ENCODE measurements at regions not wholly inside any gene's neighbourhood (a gene's known extent, or its start where the extent isn't known, plus 50 kb on each side); places are given as distances from the start of the nearest gene placed in this dataset.
"Not testable (repeated sequence)": the region's sequence is repeated elsewhere in the genome, so short reads cannot be mapped to it uniquely, and the experiment has no call there.

DNA sequence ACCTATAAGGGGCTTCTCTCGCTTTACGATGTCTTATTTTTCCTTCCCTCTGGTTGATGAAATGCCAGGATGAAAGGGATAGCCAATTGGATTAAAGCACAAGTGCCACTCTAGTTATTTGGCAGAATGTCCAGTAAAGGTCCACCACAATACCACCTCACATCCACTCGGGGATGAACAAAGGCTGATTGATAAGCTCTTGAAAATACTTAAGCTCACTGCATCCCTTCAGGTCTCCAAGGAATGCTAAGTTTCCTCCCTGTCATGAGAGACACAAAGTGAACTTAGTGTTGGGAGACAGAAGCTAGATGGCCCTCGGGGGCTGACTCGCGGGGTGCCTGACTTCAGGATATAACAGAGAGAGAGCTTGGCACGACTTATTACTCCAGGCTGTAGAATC is 185.9 kb upstream of the ZNF644 start:
- DNase-seq: not testable (repeated sequence)

DNA sequence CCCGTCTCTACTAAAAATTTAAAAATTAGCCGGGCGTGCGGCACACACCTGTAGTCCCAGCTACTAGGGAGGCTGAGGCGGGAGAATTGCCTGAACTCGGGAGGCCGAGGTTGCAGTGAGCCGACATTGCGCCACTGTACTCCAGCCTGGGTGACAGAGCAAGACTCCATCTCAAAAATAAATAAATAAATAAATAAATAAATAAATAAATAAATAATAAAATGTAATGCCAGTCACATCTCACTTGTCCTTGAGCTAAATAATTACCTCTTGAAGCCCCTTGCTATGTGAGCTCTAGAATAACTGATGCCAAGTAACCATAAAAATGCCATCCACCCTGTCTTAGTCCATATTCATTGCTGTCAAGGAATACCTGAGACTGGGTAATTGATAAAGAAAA is 182.3 kb upstream of the ZNF644 start:
- DNase-seq: not testable (repeated sequence)

DNA sequence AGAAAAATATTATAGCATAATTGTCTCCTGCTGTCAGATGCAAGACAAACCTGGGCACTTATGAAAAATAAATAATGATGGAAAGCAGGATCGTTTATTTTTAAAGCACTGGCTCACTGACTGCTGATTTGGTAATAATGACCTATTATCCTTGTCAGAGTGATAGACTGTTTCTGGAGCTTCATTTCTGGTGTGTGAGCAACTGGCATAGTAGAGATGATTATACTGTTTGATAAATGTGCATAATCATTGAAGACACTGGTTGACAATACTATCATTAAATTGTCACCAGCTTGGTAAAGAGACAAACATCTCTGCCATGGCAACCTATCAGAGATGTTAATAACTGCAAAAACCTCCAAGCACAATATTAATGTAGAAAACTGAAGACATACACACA is 179.9 kb upstream of the ZNF644 start:
- no peak for DNase-seq

DNA sequence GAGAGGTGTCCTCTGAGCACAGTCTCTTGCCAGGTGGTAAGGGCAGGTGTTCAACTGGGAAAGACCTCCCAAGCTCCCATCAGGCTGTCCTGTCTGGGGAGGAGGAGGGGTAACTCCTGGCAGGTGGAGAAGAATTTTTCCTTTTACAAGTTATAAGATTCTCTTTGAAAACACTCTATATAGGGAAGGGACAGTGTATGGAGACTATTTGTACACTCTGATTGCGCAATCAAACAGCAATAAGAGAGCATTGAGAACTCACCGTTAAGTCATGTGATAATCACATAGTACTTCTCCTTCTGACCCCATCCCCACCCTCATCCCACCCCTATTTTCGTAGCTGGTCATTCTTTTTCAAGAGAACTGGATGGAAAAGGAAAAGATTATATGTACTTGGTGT is 179.3 kb upstream of the ZNF644 start:
- no peak for DNase-seq

DNA sequence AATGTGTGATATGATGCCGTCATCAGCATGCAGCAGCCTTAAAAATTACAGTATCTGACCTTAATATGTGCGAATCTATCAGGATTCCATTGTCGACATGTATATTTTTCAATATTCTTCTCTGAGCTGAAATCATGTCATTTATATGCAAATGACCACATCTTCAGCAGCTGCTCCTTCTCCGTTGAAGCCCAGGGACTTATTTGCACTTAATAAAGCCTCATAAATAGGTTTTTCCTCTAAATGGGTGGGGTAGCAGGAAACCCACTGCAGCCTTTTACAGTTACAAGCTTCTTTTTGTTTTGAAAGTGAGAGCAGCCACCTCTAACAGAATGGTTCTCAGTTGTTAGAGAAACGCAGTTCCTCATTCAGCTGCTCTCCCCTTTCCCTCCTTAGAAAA is 178.8 kb upstream of the ZNF644 start:
- no peak for DNase-seq

DNA sequence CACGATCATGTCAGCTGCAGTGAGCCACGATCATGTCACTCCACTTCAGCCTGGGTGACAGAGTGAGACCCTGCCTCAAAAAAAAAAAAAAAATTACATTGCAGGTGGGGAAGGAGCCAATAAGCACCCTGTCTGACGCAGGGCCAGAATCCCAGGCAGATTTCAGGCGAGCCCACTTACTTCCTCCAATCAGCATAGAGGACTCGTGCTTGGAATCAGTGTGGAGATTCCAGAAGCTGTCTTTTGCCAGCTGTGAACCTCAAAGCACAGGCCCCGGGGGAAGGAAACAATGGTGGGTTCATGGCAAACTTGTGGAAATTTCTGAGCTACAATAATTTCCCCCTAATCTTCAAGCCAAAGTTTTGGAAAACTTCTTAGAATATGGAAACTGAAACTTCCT is 178.2 kb upstream of the ZNF644 start:
- DNase-seq: no peak

DNA sequence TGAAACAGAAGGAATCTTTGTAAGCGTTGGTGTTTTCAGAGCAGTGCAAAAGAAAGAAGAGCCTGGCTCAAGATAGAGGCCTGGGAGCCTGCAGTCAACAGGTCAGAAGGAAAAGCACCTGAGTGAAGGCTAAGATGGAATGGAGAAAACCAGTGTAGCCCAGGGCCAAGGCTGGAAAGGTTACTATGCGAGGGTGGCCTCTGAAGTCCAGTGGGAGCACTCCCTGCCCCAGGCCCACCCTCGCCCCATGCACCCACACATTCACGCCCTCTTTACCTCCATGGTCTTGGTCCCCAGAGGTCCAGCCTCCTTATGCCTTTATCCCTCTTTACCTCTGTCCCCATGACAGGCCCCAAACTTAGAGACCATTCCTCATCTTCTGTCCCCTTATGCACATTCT is 169.2 kb upstream of the ZNF644 start:
- no peak for DNase-seq

DNA sequence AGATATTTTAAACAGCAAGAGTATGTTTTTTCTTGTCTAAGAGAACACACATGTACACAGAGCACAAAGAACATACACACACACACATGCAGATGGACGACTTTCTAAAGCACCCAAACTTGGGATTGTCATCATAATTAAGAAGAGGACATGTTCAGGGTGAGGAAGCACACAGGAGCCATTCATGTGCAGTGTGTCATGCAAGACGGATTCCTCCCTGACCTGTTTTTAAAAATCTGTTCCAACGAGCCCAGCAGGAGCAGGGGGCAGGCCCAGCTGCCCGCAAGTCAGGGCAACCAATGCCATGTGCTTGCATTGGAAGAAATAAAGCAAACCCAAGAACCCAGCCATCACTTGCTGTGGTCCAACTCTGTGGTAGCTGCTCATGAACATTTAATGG is 167.3 kb upstream of the ZNF644 start:
- DNase-seq: no peak

DNA sequence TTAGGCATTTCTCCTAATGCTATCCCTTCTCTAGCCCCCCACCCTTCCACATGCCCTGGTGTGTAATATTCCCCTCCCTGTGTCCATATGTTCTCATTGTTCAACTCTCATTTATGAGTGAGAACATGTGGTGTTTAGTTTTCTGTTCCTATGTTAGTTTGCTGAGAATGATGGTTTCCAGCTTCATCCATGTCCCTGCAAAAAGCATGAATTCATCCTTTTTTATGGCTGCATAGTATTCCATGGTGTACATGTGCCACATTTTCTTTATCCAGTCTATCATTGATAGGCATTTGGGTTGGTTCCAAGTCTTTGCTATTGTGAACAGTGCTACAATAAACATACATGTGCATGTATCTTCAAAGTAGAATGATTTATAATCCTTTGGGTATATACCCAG is 161.0 kb upstream of the ZNF644 start:
- not testable (repeated sequence) for DNase-seq

DNA sequence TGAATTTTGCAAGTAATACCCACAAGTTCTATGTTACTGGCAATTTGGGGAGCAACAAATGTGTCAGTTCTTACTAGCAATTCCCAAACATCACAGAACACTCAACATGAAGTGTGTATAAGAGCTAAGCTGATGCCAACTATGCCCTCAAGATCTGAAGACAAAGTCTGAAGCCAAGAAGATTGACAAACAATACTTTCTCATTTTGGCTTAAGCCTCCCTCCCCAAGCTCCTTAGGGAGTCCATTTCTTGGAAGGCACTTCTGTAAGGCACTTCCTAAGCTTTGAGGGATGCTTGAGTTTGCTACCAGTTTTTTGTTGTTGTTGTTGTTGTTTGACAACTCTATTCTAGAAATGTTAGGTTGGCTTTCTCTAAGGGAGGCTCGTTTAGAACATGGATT is 154.4 kb upstream of the ZNF644 start:
- DNase-seq: no peak

DNA sequence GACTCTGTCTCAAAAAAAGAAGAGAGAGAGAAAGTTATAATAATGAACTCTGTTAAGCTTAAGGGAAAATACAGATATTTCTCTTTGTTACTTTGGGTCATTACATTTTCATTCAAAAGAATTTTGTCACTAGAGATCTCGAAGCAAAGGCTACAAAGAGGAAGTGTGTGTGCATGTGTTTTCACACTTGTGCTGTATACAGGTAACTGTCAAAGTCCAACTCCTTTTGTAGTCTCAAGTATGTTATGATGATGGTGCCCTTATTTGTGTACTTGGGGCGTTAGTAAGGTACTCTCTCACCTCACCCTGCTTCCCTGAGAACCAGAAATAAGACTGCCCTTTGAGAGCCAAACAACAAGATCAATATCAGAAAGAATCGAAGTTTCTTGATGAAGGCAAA is 152.9 kb upstream of the ZNF644 start:
- peak in 1 of 2 experiments; percentile 11 for DNase-seq

DNA sequence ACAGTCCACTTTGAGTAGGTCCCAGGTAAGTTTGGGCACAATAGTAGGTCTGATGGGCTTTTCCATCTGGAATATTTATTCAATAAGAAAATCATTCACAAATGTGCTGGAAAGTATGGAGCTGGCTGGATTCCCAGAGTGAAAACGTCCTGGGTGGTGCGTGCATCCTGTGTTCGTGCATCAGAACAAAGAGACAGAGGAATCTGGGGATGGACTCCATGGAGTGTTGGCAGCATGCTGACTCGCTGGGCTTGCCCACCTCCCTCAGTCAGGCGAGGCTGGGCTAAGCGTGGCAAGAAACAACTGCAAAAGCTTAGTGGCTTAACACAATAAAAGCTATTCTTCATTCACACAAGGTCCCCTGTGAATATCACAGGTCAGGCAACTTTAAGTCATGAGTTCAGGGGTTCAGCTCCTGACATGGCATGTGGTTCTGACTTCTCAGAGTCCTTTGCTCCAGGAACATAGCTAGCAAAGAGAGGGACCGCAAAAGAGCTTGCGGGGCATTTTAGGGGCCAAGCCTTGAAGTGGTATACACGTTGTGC is 151.6 kb upstream of the ZNF644 start:
- no peak for DNase-seq

DNA sequence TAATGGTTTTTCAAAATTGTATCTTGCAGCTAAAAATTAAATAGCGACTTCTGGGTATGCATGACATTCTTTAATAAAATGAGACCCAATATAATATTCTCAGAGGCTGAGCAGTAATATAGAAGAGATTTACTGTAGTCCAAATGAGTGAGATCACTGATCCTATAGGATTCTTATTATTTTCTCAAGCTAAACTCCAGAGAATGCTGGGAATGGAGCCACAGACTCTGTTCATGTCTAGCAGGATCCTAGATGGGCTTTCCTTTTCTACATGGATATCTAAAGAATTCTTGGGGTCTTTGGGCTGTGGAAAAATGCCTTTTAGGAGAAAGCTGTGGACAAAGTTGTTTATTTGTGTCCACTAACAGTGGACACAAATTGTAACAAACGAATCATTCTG is 150.7 kb upstream of the ZNF644 start:
- DNase-seq: no peak

DNA sequence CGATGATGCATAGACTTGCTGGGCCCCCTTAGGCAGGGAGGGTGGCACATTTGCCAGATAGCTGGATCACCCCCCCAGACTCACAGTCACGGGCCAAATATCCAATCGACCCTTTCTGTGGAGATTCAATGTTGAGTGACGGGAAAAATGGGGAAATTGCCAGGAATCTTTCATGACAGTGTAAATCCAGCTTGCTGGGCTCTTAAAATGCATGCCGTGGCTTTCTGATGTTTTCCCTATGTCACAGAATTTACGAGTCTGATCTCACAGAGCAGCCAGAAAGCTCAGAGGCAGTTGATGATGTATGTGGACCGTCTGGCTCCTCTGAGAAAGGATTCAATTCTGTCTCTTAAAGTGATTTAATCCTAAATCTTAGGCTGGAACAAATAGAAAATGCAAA is 150.1 kb upstream of the ZNF644 start:
- no peak for DNase-seq

DNA sequence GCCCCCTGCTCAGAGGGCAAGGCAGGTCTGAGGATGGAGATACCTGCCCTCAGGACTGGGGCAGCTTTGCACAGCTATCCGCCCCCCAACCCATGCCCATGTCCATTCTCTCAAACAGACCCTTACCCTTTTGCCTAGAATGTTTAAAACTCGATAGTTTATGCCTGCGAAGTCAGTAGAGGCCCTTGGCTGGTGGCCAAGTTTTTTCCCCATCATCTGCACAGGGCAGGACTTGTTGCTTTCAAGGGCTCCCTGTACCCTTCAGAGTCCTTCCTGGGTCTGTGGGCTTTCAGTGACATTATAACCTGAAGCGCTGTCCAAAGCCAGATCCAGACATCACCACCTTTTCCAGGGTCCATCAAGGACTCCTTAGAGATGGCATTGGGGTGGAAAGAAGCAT is 148.7 kb upstream of the ZNF644 start:
- no peak for DNase-seq

DNA sequence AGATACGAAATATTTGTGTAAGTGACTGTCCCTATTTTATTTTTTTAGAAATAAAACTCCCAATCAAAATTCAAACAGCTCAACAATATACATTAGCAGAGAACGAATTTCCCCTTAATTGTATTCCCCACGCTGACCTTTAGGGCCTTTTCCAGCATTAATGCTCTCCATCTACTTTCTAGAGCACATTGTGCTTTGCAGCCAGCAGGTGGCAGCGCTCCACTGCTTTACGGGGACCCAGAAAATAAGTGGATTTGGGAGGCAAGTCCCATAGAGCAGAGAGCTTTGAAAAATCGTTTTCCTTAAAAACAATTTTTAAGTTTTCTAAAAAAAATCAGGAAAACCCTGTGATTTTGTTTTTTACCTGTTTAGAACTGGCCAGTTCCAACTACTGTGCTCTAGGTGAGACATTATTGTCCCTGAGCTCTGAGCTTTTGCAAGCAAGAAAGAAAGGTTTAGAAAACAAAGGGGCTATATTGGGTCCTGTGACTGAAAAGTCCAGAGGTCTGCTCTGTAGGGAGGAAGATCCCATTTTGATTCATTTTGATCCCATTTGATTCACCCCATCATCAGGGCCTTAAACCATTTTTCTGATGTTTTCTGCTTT is 144.4 kb upstream of the ZNF644 start:
- DNase-seq: peak; percentile 75 to 77

DNA sequence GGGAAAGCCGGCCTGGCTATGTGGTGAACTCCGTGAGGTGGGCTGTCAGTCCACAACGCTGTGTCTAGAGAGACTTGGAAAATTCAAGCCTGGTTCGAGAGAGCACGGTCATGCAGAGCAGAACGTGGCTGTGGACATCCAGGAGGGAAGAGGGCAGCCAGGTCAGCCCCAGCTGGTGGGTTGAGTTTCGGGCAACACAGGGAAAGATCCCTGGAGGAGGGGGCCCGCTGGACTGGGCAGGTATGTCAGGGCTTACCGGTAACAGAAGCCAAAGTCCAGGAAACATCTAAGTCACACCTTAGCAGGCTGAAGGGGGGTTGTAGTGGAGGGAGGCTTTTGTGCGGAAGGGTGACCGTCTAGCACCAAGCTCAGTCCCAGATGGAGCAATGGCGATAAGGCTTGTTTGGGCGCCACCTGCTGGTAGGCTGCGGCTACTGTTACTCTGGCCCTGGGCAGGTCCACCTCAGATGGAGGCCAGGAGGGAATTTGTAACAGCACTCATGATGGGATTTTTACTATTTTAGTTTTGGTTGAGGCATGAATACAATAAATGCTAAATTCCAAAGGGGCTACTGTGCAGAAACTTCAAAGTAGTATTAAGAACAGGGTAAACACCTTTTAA is 143.3 kb upstream of the ZNF644 start:
- DNase-seq: peak; percentile 53 to 58

DNA sequence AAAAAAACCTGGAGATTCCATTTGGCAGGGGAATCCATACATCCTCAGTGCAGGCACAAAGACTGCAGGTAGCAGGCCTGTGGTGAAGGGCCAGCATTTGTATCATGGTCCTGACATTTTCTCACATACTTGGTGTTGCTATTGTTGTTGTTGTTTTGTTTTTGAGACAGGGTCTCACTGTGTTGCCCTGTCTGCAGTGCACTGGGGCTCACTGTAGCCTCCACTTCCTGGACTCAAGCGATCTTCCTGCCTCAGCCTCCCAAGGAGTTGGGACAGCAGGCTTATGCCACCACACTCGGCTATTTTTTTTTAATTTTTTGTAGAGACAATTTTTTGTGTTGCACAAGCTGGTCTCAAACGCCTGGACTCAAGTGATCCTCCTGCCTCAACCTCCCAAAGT is 140.8 kb upstream of the ZNF644 start:
- DNase-seq: no peak

DNA sequence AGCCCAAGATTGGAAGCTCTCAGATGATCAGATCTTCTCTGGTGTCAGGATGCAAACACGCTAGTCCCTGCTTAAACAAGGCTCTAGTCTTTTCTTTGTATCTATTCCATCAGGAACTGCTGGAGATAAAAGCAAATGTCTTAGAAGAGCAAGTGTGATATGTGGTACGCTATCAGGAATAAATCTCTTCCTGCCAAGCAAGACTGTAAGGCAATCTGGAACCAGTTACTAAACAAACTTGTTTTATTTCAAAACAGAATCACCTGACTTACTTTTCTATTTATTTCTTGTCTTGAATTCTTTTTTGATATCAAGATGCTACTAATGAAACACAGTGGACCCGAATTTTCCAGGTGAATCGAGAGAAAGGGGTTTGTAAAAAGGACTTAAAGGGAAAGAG is 139.9 kb upstream of the ZNF644 start:
- no peak for DNase-seq

DNA sequence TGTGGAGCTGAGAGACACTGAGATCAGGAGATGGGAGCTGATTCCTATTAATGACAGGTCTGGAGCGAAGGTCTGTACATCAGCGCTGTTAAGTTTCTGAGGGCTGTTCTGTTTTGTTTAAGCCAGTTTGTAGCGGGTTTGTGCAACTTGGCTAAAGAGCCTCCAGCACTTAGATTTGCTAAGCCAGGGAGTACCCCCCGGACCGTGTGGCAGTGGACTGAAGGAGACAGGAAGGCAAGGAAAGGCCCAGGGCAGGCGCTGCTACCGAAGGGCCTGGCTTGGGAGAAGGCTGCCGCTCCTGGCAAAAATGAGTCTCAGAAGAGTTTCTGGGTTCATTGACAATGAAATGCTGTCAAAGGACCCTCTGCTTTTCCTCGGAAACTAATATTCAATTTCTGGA is 139.3 kb upstream of the ZNF644 start:
- DNase-seq: no peak

DNA sequence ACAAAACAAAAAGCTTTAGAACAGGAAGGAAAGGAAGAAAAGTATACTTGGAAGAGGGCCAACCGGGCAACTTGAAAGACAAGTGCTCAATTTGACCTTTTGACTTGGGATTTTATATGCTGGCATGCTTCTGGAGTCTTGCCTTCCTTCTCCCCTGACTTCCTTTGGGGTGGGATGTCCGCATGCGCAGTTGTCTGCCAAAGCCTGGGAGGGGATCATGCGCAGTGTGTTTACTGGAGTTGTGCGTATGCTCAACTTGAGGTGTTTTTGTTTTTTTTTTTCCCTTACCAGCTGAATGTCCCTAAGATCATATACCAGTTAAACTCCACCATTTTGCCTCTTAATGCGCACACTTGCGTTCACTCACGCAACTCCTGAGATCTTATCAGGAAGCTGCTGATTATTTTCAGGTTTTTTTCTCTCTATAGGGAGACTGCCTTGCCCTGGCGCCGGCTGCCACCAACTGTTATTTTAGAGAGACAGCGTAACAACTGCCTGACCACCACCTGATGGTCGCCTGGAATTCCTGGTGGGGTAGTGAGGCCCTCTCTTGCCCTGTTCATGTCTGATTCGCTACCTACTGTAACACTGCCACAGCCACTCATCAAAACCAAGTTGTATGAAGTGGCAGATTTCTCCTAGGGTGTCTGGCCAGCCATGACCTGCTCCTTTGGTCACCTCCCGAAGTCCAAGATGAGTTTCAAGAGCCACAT is 138.7 kb upstream of the ZNF644 start:
- DNase-seq: no peak

DNA sequence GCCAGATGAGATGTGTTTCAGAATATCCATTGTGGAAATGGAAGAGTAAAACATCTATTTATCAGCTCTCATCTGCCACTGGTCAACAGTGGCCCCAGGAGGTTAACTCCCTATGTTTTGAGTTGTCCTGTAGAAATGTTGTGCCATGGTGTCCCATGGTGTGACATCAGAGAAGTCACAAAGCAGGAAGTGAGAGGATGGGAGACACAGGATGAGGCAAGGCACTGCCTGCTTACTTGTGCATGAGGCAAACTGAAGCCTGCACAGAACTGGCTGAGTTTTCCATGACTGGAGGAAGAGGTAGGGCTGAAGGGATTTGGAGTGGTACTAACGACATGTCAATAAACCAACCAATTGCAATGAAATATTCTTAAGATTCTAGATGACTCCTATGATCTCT is 131.5 kb upstream of the ZNF644 start:
- DNase-seq: no peak

DNA sequence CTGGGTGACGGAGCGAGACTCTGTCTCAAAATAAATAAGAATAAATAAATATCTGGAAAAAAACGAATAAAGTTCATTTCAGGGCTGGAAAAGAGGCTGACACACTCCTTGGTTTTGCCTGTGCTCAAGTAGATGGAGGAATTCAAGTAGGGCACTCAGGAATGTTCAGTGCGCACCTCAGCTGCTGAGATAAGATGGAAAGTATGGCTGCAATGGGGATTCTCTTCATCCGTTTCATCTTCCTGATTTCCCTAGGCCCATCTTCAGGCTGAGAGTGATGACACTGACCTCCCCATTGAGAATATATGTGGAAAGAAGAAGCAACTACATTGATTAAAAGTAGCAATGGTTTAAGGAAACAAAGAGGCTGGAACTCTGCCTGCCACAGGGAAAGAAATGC is 130.5 kb upstream of the ZNF644 start:
- no peak for DNase-seq

DNA sequence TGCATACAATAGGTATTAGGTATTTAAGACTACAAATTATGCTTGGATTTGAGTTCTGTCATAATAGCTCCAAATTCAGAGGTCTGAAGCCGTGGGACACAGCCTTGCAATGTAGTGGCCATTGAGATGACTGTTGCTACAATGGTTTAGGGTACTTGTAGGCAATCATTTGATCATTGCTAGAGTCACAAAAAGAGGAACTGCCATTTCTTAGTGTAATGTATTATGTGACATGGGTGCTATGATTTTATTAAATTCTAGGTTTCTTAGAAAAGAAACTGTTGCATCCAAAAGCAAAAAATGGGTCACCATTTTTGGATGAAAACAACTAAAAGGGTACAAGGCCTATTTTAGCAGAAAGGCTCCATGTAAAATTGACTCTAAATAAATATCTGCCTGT is 129.9 kb upstream of the ZNF644 start:
- peak; percentile 7 to 35 for DNase-seq
